BLaER1 (cell line): ENCODE measurements at regions not wholly inside any gene's neighbourhood (a gene's known extent, or its start where the extent isn't known, plus 50 kb on each side); places are given as distances from the start of the nearest gene placed in this dataset.

ENCODE experiments used
- H3K27ac ChIP-seq: shearing (Covaris generic); formaldehyde crosslinking; 2 replicates; pipeline ENCODE4 v1.8.1; 2022
- H3K27me3 ChIP-seq: shearing (Covaris generic); formaldehyde crosslinking; 2 replicates; pipeline ENCODE4 v1.8.1; 2022
- H3K36me3 ChIP-seq: shearing (Covaris generic); formaldehyde crosslinking; 2 replicates; pipeline ENCODE4 v1.8.1; 2022
- H3K4me1 ChIP-seq: shearing (Covaris generic); formaldehyde crosslinking; 2 replicates; pipeline ENCODE4 v1.8.1; 2022
- H3K4me2 ChIP-seq: shearing (Covaris generic); formaldehyde crosslinking; 2 replicates; pipeline ENCODE4 v1.8.1; 2022
- H3K4me3 ChIP-seq: shearing (Covaris generic); formaldehyde crosslinking; 2 replicates; pipeline ENCODE4 v1.8.1; 2022
- H3K9ac ChIP-seq: shearing (Covaris generic); formaldehyde crosslinking; 2 replicates; pipeline ENCODE4 v1.8.1; 2022
- H3K9me3 ChIP-seq: shearing (Covaris generic); formaldehyde crosslinking; 2 replicates; pipeline ENCODE4 v1.8.1; 2022
- H4K20me1 ChIP-seq: shearing (Covaris generic); formaldehyde crosslinking; 2 replicates; pipeline ENCODE4 v1.8.1; 2022
- Cebpa-rat ChIP-seq: shearing (Covaris generic); IDR thresholded peaks from 2 replicates; pipeline ENCODE4 v1.8.1; 2022

DNA sequence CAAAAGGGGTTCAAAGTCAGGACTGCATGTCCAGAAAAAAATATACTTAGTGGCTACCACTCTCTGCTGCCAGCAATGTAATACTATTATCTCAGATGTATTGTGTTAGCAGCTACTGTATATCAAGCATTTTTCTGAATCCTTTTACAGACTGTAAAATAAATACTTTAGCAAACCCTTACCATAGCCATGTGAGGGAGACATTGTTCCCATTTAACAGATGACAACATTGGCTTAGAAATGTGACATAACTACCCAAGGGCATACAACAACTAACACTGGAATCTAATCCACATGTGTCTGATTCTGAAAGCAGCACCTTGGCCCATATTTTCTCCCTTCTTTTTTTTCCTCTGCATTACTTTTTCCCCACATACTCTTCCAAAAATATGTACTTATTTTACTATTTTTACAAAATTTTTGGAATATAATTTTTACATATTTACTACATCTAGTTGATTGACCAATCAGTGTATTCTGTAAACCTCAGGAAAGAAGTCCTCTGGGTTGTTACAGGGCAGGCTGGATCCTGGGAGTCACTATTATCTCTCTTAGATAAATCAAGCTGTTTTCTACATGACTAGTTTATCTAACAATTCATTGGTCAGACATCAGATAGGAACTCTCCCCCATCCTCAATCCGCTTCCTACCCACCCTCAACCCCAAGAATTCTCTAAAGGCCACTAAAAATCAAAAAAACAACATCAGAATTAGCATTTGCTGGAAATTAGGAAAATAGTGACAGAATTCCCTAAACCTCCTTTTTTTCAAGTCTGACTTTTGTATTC, 154.1 kb downstream of the BTG1 start:
- Histone ChIP-seq H3K36me3 (no peaks in the 10 kb centered on the region), H4K20me1 (no peaks in the 10 kb centered on the region), H3K4me3 (no peak overlapping the region), H3K4me2 (no peak overlapping the region), H3K27ac (no peak overlapping the region), H3K27me3 (no peaks in the 10 kb centered on the region), H3K4me1 (no peaks in the 10 kb centered on the region), H3K9ac (no peak overlapping the region), H3K9me3 (no peaks in the 10 kb centered on the region)
- no peak for TF ChIP-seq Cebpa-rat

DNA sequence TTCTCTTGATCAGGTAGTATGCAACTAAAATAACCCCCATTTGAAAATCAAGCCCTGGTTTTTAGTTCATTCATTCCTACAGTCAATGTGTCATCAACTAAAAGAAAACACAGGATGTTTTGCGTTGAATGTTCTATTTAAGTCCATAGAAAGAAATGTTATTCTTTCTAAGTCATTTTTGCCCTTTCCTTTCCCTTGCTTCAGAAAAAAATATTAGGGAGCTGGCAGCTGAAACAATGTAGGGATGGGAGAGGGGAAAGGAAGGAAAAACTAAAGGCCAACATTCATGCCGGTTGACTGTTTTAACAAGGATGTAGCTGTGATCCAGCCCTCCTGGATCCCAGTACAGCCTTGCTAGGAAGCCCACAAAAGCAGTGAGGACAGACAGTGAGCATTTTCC, 155.1 kb downstream of the BTG1 start:
- no peak for TF ChIP-seq Cebpa-rat
- no peaks in the 10 kb centered on the region for H3K27me3 ChIP-seq
- no peaks in the 10 kb centered on the region for H4K20me1 ChIP-seq
- H3K9me3 ChIP-seq = no peaks in the 10 kb centered on the region
- H3K9ac ChIP-seq = no peak overlapping the region
- H3K4me3 ChIP-seq = no peak overlapping the region
- H3K36me3 ChIP-seq = no peaks in the 10 kb centered on the region
- H3K27ac ChIP-seq = no peak overlapping the region
- no peaks in the 10 kb centered on the region for H3K4me1 ChIP-seq
- no peak overlapping the region for H3K4me2 ChIP-seq

DNA sequence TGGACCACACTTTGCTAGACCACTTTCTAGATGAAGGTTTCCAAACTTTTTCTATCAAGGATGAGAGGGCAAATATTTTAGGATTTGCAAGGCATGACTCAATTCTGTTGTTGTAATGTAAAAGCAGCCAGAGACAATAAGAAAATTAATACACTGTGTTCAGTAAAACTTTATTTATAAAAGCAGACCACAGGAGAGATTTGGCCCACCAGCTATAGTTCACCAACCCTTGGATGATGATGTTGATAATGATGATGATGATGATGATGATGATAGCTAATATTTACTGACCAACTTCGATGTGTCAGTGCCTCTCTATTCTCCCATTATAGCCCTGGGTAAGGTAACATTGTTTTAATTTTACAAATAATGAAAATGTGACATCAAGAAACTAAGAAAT, 156.5 kb downstream of the BTG1 start:
- H3K4me1 ChIP-seq = 0 out of 2 replicates have a peak, but pooled peaks cover 6% of the 10 kb centered on the region
- no peaks in the 10 kb centered on the region for H4K20me1 ChIP-seq
- no peak overlapping the region for H3K4me2 ChIP-seq
- TF ChIP-seq Cebpa-rat = no peak
- H3K36me3 ChIP-seq = no peaks in the 10 kb centered on the region
- no peak overlapping the region for H3K27ac ChIP-seq
- no peaks in the 10 kb centered on the region for H3K27me3 ChIP-seq
- no peak overlapping the region for H3K4me3 ChIP-seq
- H3K9me3 ChIP-seq = no peaks in the 10 kb centered on the region
- H3K9ac ChIP-seq = no peak overlapping the region

- TF ChIP-seq Cebpa-rat = no peak
Measured at GRCh38 chr12:91988086-91988923, 157.3 kb downstream of the BTG1 start.

DNA sequence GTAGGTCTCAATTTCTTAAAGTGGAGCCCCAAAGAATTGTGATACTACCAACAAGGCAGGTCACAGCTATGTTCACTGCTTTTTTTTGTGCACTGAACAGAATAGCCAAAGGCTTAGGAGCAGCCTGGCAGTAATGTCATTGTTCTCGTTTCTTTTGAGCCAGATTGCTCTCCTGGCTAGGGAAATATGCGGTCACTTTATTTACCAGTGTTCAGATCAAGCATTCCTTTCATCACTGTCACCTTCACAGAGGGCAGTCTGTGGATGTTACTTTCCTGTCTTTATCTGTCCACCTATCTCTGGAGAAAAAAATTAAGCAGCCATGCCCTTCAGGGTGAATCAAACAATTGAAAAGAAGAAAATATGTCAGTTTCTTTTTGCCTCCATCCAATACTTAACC, 159.6 kb downstream of the BTG1 start:
- Histone ChIP-seq H3K4me3 (no peak overlapping the region), H3K4me2 (no peak overlapping the region), H3K4me1 (0 out of 2 replicates have a peak, but pooled peaks cover 6% of the 10 kb centered on the region), H3K27ac (no peak overlapping the region), H4K20me1 (no peaks in the 10 kb centered on the region), H3K9ac (no peak overlapping the region), H3K36me3 (no peaks in the 10 kb centered on the region), H3K9me3 (no peaks in the 10 kb centered on the region), H3K27me3 (no peaks in the 10 kb centered on the region)
- TF ChIP-seq Cebpa-rat = no peak

More at GRCh38 chr12:91988086-91988923, 157.3 kb downstream of the BTG1 start:
- Histone ChIP-seq H3K9ac (no peak overlapping the region), H3K4me1 (0 out of 2 replicates have a peak, but pooled peaks cover 6% of the 10 kb centered on the region), H3K4me2 (no peak overlapping the region), H4K20me1 (no peaks in the 10 kb centered on the region), H3K27me3 (no peaks in the 10 kb centered on the region), H3K9me3 (no peaks in the 10 kb centered on the region), H3K27ac (no peak overlapping the region), H3K4me3 (no peak overlapping the region), H3K36me3 (no peaks in the 10 kb centered on the region)

DNA sequence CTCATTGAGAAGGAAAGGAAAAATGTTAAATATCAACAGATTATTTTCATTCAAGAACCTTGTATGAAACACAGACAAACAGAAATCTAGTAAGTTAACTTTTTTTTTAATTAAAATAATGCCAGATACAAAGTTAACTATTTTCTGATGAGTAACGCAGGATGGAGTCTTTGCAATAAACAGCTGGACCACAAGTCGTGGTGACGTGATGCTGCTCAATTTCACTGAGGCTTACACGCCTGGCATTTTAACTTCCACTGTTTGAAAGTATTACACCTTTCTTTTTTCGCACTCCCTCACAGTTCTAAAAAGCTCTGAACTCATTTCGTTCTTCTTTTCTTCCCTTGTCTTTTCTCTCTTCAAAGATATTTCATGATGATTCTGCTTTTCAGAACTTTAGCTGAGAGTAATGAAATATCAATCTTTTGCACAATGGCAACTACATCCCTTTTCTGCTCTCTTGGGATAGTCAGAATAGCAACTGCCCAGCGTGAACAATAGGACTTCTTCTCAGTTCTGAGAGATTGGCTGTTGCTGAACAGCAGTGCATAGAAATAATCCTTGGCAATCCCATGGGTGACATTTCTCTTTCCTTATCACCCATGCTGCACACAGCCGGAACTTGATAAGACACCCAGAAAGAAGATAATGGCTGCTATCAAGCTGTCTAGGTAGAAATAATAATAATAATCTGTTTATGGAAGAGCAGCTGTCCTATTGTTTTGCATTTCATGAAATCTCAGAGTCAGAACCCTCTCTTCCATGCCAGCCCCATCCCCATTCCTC, 160.5 kb downstream of the BTG1 start:
- Histone ChIP-seq H3K4me1 (0 out of 2 replicates have a peak, but pooled peaks cover 6% of the 10 kb centered on the region), H3K27me3 (no peaks in the 10 kb centered on the region), H3K4me2 (no peak overlapping the region), H3K27ac (no peak overlapping the region), H3K4me3 (no peak overlapping the region), H3K9ac (no peak overlapping the region), H4K20me1 (no peaks in the 10 kb centered on the region), H3K36me3 (no peaks in the 10 kb centered on the region), H3K9me3 (no peaks in the 10 kb centered on the region)
- no peak for TF ChIP-seq Cebpa-rat

- Histone ChIP-seq H3K4me1 (0 out of 2 replicates have a peak, but pooled peaks cover 6% of the 10 kb centered on the region), H3K4me3 (no peak overlapping the region), H3K9me3 (no peaks in the 10 kb centered on the region), H3K27ac (no peak overlapping the region), H3K36me3 (no peaks in the 10 kb centered on the region), H3K9ac (no peak overlapping the region), H3K4me2 (no peak overlapping the region), H4K20me1 (no peaks in the 10 kb centered on the region), H3K27me3 (no peaks in the 10 kb centered on the region)
- no peak for TF ChIP-seq Cebpa-rat
Measured at GRCh38 chr12:91984556-91984955, 161.1 kb downstream of the BTG1 start.

- no peaks in the 10 kb centered on the region for H4K20me1 ChIP-seq
- no peak overlapping the region for H3K9ac ChIP-seq
- H3K27me3 ChIP-seq = no peaks in the 10 kb centered on the region
- H3K4me3 ChIP-seq = no peak overlapping the region
- H3K4me1 ChIP-seq = 0 out of 2 replicates have a peak, but pooled peaks cover 6% of the 10 kb centered on the region
- H3K27ac ChIP-seq = no peak overlapping the region
- H3K9me3 ChIP-seq = no peaks in the 10 kb centered on the region
- no peaks in the 10 kb centered on the region for H3K36me3 ChIP-seq
- no peak overlapping the region for H3K4me2 ChIP-seq
- TF ChIP-seq Cebpa-rat = no peak
Measured at GRCh38 chr12:91983935-91984334, 161.7 kb downstream of the BTG1 start.

GRCh38 chr12:91982946-91983345, 162.7 kb downstream of the BTG1 start:
- H3K27ac ChIP-seq = no peak overlapping the region
- no peak for TF ChIP-seq Cebpa-rat
- no peaks in the 10 kb centered on the region for H3K27me3 ChIP-seq
- H3K9me3 ChIP-seq = no peaks in the 10 kb centered on the region
- no peaks in the 10 kb centered on the region for H3K36me3 ChIP-seq
- H3K4me2 ChIP-seq = no peak overlapping the region
- no peaks in the 10 kb centered on the region for H4K20me1 ChIP-seq
- H3K4me3 ChIP-seq = no peak overlapping the region
- 0 out of 2 replicates have a peak, but pooled peaks cover 6% of the 10 kb centered on the region for H3K4me1 ChIP-seq
- H3K9ac ChIP-seq = no peak overlapping the region
